HG02938 (cell line): ENCODE measurements at regions not wholly inside any gene's neighbourhood (a gene's known extent, or its start where the extent isn't known, plus 50 kb on each side); places are given as distances from the start of the nearest gene placed in this dataset.

Experiments
- ATAC-seq: cut with Tn5 transposase; IDR thresholded peaks from one replicate; pipeline ENCODE4 v1.9.1; 2021; ENCODE audit warnings: mild to moderate bottlenecking, moderate library complexity; ENCODE audit not compliant: unreplicated experiment

DNA sequence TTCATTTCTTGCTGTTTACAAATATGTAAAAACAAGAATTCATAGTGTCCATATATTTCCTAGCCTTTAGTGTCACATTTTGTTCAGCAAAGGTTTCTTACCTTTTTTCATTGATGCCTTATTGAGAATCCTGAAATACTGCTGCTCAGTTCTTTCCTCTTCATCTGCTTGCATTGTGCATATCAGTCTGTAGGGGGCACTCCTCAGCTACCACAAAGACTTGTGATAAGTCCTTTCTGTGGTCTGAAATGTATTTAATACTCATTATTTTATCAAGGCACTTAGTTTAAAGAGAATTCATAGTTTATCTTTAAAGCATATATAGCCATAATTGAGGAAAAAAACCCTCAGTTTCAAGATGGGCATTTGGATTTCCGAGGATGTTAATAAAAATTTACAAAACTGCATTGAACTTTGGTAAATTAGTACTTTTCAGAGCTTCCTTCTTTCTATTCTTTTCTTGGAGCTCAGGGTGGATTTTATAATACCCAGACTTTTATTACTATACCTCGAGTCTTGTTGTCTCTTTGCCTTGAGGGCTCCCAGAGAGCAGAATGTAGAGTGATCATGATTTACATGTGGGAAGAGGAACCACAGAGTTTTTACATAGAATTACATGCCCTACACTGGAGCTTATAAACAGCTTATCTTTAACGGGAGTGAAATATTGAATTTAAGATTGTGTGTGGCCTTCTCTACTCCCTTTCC lies 570.1 kb downstream of the PLCL1 start:
- ATAC-seq, result no peak

DNA sequence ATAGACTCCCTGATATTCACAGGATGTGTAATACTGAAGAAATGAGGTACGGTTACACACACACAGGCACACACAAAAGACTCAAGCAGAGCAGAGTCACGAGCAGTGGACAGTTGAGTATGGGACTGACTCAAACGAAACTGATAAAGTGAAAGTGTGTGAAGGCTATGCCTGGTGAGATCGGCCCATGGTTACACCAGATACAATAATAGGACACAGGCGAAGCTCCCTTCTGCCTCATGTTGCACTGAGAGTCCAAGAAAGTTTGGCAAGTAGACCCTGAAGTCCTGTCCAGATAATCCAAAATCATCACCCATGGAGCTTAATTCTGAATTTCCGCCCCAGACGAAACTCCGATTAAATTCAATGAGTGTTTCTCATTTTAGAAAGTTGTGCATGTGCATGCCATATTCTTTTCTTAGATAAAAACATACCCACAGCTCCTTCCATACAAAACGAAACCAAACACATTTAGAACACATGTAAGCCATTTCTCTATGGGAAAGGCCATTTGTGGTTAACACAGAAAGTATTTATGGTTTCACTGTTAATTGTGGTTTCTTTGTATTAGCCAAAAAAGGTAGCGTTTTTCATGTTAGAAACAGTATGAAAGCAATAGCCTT lies 567.6 kb downstream of the PLCL1 start:
- peak; percentile 97 for ATAC-seq

DNA sequence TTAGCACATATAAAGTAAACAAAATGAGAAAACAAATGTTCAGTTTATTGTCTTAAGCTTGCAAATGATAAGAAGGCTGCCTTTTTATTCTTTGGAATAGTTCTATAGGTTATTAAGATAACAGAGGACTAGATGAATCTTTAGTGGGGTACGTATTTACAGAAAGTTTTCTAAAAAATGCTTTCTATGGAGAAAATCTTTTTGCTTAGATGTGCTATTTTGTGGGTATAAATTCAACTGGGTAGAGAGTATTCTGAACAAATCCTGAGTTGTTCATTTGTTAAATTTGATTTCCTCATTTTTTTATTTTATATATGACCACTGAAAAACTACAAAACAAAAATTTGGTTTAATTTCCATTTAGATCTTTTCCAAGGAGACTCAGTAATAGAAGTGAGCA lies 566.9 kb downstream of the PLCL1 start:
- ATAC-seq, result no peak

DNA sequence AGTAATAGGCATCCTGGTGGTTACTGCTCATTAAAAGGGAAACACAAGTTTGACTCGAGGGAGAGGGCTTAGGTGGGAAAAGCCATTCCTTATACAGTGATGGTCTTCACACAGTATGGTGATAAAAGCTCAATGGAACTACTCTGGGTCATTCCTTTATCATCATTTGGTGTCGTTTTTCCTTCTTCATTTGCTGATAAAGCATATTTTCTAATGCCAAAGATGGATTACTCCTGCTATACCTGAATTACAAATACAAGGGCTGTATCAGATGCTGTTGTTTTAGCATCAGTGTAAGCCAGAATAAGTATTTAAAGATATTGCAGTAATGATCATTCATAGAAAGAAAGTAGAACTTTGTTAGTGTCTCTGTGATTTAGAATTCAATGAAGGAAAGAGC lies 563.7 kb downstream of the PLCL1 start:
- no peak for ATAC-seq

DNA sequence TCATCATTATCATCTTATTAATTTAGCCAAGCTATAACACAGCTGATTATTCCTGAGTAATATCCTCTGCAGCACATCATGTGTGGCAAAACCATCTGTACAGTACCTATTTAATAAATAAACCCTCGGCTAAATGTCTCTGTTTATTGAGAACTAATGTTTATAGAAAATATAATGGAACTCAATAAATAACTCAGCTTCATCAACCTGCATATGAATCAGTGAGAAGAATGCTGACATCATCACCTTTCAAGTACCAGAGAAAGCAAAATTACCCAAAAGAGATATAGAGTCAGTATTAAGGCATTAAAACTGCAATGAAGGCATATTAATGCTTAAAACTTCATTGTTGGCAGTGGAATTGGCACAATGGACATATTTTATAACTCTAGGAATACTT lies 558.3 kb downstream of the PLCL1 start:
- ATAC-seq, result no peak

DNA sequence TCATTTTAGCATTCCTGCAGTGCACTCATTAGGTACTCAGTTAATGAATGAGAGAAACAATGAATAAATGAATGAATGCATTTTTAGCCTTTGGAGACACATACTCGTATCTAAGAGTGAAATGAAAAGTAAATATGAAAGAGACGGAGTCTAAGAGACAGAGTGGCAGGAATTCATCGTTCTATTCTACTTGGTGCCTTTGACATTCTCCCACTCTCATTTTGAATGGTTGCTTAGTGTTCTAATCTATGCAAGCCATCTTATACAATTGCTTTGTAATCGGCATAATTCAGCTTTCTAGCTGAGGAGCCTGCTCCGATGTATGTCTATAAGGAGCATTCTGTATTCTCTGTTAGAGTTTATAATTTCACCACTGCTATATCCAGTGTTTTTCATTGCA lies 554.9 kb downstream of the PLCL1 start:
- ATAC-seq, result no peak

GRCh38 chr2:198356157-198356556 lies 551.8 kb downstream of the PLCL1 start:
- ATAC-seq, result no peak

DNA sequence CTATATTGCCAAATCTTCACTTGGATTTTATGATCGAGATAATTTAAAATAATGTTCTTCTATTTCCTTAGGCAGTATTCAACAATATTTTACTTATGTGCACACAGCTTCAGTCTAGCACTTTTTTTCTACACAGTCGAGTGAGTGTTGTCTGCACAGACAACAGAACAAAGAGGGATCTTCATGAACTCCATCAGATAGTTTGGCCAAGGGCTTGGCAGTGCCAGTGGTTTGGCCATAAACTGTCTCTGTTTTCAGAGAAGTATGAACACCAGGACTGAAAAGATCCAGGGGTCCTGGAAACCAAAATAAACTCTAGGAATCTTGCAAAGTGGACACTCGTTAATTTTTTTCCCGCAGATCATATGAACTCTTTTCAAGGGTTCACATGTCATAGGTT lies 547.3 kb downstream of the PLCL1 start:
- no peak for ATAC-seq

DNA sequence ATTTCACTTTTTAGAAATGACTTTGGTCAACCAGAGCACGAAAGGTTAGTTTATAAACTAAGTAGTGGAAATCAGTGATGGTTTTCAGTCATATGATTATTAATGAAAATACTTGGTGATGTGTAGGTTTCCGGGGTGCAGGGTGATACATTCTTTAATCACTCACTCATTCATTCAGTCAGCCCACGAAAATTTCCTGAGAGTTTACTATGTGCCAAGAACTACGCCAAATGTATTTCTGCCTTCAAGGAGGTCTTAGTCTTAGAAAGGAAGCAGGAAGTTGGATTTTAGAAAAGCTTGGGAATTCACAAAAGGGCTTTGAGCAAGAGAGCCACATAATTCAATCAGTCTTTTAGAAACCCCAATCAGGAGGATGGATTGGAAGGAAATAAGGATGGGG lies 543.6 kb downstream of the PLCL1 start:
- ATAC-seq, result no peak

- ATAC-seq, result no peak
These were observed 543.0 kb downstream of the PLCL1 start for GRCh38 chr2:198347349-198347748.

GRCh38 chr2:198343471-198343870 lies 539.1 kb downstream of the PLCL1 start:
- no peak for ATAC-seq

GRCh38 chr2:198340846-198341245 lies 536.5 kb downstream of the PLCL1 start:
- ATAC-seq, result no peak

DNA sequence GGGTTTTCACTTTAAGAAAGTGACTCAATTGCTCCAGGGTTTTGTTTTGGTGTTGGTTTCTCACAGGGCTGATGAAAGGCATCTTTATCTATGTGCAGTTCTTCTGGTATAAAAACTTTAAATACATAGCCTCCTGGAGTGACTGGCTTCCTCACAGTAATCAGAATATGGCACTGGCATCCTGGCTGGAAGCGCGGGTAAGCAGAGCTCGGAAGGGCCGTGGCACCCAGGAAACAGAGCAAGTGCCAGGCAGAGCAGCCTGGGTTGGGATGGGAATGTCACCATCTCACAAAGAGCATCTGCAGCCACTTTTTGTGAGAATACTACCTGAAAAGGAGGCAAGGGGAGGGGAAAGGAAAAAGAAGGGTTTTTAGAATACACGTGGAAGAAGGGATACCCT lies 534.7 kb downstream of the PLCL1 start:
- ATAC-seq, result no peak

DNA sequence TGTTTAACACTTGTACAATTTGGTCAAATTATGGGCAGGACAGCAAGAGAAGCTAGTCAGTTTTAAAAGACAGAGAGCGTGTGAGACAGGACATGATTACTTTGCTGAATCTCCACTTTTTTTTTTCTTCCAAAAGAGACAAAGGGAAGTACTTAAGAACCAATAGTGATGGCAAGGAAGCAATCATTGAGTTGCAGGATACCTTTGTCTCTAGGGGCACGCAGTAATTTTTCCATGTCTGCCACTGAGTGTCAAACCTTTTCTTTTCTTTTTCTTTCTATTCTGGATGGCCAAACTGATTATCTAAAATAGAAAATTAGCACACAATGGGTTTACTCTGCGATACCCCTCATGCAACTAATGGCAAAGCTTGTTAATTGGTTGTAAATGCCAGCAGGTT lies 533.0 kb downstream of the PLCL1 start:
- no peak for ATAC-seq

- no peak for ATAC-seq
These were observed 524.1 kb downstream of the PLCL1 start for GRCh38 chr2:198328454-198328853.

DNA sequence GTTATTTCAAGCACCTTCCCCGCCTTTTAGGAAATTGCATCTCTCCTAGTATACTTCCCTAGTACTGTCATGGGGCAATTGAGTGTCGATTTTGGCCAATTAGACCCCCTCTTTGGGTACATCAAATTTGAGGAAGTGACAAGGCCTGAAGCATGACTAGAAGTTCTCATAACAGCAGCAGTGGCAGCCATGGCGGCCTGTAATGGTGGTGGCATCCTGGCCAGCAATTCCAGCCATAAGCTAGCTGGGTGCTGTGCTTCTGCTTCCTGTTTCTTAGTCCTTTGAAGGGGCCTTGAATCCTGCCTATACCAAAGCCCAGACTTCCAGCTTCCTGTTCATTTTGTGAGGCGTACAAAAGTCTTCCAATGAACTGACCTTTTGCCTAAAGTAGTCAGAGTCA lies 523.1 kb downstream of the PLCL1 start:
- ATAC-seq, result no peak

DNA sequence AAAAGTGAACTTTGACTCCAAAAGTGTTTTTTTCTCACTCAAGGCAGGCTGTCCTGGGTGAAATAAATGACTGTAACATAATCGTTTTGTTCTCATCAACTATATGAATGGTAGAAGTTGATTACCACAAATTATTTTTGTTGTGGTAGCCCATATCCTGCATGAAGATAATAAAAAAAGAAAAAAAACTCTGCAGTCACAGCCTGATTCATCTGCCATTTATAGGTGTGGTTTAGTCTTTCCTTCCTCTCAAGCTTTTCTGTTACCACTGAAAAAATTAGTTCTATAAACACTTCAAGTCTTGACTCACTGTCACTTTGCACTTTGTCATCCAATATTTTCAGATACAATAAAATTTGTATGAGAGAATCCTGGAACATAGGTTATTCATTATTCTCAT lies 522.0 kb downstream of the PLCL1 start:
- no peak for ATAC-seq

DNA sequence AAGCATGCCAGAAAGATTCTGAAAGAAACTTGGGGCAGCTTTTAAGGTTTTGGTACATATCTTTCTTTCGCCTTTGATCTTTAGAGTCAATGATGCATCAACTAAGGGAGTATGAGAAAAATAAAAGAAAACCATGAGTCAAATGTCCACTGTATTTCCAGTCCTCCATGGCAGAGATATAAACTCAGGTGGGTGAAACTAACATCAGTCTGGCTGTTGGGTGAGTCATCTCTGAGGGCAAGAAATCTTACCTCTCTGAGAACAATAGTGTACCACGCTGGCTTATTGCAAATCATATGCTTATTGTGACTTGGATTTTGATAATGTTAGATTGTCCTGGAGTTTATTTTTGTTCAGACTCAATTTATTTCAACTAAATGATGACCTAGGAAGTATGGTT lies 521.0 kb downstream of the PLCL1 start:
- ATAC-seq, result no peak

- ATAC-seq, result no peak
These were observed 519.7 kb downstream of the PLCL1 start for GRCh38 chr2:198324071-198324470.

DNA sequence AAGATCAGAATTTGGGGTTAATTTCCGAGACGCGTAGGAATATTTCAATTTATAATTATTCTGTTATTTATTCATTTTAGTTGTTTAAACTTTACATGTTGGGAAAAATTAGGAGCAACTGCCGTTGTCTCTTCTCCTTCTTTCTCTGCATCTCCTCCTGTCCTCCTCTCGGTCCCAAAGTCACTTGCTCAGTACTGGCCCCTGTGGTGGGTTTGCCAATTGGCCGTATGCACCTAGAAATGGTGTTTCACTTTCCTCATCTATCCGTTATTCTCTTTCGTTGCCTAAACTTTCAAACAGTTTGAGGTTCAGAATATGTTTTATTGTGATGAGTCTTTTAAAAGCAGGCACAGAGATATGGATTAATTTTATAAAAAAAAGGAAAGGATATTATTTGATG lies 517.9 kb downstream of the PLCL1 start:
- ATAC-seq, result no peak

GRCh38 chr2:198321522-198322088 lies 517.2 kb downstream of the PLCL1 start:
- ATAC-seq, result no peak

DNA sequence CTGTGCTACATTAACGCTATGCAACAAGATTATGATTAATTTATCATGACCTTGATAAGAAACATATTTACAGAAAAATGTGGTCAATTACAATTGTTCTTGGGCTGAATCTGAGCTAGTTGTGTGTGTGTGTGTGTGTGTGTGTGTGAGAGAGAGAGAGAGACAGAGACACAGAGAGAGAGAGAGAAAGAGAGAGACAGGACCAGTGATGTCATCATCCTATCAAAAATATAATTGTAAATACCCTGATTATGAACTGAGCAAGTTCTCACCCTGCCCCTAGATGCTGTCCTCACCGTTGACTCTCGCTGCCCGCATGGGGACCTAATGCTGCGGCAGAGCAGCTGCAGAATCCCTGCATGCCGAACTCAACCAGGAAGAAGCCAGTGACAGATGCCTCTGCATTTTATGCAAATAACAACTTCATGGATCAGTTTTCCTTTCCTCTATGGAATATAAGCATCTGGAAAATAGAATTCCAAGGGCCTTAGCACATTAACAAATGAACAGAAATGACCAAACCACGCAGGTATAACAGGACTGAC lies 512.5 kb downstream of the PLCL1 start:
- no peak for ATAC-seq
